GM21619 (cell line): ENCODE measurements at regions not wholly inside any gene's neighbourhood (a gene's known extent, or its start where the extent isn't known, plus 50 kb on each side); places are given as distances from the start of the nearest gene placed in this dataset.
"Not testable (repeated sequence)": the region's sequence is repeated elsewhere in the genome, so short reads cannot be mapped to it uniquely, and the experiment has no call there.

Source experiments
- ATAC-seq: cut with Tn5 transposase; IDR thresholded peaks from one replicate; pipeline ENCODE4 v1.9.1; 2021; ENCODE audit not compliant: unreplicated experiment

- no peak for ATAC-seq
These were observed 162.7 kb upstream of the CRBN start for GRCh38 chr3:3342141-3342540.

GRCh38 chr3:3340965-3341895 lies 161.7 kb upstream of the CRBN start:
- no peak for ATAC-seq

GRCh38 chr3:3340526-3340925 lies 161.0 kb upstream of the CRBN start:
- ATAC-seq, result no peak

DNA sequence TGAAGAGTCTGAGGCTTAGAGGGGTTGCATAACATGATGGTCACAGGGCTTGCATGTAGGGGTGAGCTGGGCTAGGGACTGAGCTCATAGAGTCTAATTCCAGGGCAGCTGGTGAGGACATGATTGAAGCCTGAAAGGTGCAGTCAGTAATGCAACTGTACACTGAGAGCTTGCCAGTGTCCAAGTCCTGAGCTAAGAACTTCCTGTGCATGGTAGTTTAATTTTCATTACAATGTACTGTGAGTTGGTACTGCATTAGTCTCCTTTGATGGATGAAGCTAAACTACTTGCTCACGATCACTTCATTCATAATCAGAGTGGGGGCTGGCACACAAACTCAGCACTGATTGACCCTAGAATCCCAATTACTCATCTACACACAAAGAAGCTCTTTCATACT lies 156.4 kb upstream of the CRBN start:
- ATAC-seq, result no peak

DNA sequence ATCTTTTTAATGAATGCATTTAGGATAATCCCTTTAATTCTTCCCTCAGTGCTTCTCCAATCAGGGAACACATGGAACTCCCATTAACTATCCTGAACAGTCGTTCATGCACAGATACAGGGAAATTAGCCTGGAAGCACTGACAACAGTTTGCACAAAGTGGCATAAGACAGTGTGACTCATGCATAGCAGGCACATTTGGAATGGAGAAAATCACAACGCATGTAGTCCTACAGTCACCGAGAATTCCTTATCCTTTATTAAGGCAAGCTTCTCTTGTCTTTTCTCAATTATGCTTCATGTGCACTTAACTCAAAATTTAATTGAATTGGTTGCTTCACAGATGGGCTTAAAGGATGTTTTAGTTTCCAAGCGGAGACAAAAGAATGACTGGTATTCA lies 155.0 kb upstream of the CRBN start:
- ATAC-seq, result no peak

DNA sequence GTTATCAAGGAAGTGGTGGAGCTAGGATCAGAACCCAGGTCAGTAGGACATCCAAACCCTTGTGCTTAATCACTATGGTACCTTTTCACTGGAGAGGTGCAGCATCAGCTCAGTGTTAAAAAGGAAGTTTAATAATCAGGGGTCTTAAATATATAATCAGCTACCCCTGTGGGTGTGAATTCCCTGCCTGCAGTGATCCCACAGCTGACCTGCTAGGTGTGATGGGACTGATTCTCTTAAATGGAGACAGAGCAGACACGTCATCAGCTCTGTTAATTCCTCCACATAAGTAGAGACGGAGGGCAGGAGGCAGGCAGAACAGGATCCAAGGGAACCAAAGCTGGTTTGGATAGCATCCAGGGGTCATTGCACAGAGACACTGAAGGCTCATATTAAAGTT lies 154.1 kb upstream of the CRBN start:
- no peak for ATAC-seq

- no peak for ATAC-seq
These were observed 137.0 kb upstream of the CRBN start for GRCh38 chr3:3316521-3316920.

- no peak for ATAC-seq
These were observed 136.4 kb upstream of the CRBN start for GRCh38 chr3:3315846-3316245.

GRCh38 chr3:3309887-3310286 lies 130.4 kb upstream of the CRBN start:
- no peak for ATAC-seq

- ATAC-seq, result no peak
These were observed 129.3 kb upstream of the CRBN start for GRCh38 chr3:3308809-3309208.

DNA sequence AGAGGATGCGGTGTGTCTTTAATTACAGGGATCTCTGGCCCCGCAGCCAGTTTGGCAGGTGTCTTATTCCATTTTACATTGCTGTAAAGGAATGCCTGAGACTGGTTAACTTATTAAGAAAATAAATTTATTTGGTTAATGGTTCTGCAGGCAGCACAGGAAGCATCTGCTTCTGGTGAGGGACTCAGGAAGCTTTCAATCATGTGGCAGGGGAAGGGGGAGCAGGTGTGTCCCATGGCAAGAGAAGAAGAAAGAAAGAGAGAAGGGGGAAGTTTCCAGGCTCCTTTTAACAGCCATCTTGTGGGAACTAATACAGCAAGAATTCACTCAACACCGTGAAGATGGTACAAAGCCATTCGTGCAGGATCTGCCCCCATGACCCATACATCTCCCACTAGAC lies 128.0 kb upstream of the CRBN start:
- ATAC-seq, result no peak

DNA sequence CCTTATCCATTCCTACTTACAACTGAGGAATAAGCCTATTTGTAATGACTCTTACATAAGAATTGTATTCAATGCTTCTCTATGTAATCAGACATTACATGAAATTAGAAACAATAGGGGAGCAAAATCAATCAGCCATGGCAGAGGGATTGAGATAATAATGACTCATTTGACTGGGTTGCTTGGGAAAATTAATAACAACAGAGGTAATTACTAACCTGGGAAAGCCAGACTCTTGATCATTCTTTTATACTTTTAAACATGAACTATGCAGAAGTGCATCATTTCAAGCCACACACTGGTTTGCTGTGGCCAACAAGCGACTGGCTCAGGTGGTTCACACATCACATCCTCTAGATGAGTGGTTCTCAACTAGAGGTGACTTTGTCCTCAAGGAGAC lies 126.3 kb upstream of the CRBN start:
- no peak for ATAC-seq

DNA sequence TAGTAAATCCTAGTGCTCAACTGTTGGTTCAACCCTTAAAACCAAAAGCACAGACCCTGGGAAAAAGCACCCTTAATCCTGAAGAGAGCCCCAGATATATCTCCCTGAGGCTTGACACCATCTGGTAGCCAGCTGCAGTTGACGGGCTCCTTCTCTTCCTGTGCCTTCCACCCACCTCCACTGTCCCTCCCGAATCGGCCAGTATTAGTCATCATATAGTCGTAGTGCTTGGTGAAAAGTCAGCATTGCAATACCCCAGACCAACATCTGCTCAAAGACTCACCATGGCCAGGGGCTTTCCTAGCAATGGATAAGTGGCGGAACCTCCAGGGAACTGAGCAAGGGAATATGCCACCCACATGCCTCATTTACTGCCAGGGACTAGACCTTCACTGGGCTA lies 125.6 kb upstream of the CRBN start:
- no peak for ATAC-seq

DNA sequence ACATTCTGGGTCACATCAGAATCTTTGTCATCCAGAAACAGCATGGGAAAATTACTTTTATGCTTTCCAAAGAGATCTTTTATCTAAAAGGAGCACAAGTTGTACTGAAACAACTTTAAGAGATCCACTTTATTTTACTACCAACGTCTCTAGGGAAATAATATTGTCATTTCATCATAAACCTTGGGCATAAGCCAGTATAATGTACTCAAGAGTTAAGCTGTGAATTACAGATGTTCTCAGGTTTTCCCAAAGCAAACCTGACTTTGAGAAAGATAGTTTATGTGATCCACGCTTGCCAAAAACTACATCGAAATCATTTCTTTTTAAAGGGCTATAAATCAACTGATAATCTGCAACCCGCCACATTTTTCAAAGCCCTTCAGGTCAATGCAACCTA lies 124.1 kb upstream of the CRBN start:
- ATAC-seq, result no peak

DNA sequence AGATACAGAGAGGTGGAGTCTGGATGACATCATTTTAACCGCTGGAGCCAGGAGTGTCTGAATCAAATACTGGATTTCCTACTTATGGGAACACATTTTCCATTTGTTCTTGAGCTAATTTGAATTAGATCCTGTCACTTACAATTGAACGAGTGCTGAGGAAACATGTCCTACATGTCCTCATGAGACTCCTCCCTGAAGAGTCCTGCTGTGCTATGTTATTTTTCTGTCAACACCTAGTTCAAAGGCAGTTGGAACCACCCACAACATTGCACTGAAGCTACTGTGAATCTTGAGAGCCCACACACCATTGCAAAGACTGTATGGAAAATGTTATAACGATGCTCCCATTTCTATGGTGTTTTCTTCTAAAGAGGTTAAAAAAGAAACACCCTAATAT lies 123.5 kb upstream of the CRBN start:
- ATAC-seq, result no peak

GRCh38 chr3:3301476-3301875 lies 122.0 kb upstream of the CRBN start:
- ATAC-seq, result no peak

DNA sequence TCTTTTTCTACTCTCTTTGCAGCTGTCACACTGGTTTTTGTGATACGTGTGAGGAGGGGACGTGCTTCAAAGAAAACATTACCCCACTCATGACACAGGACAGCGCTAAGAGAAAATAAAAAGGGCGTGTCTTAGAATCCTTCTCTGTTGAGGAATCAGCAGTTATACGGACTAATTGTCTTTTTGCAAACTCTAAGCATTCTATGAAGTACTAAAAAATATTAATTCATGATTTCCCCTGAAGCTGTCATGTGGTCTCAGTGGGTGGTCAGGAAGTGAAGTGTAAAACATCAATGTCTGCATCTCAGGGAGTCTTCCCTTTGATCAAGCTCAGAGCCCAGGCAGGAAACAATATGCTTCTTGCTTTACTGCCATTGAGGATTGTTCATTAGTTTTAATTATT lies 117.5 kb upstream of the CRBN start:
- no peak for ATAC-seq

GRCh38 chr3:3295586-3295985 lies 116.1 kb upstream of the CRBN start:
- no peak for ATAC-seq

- not testable (repeated sequence) for ATAC-seq
These were observed 112.3 kb upstream of the CRBN start for GRCh38 chr3:3291756-3292283.

DNA sequence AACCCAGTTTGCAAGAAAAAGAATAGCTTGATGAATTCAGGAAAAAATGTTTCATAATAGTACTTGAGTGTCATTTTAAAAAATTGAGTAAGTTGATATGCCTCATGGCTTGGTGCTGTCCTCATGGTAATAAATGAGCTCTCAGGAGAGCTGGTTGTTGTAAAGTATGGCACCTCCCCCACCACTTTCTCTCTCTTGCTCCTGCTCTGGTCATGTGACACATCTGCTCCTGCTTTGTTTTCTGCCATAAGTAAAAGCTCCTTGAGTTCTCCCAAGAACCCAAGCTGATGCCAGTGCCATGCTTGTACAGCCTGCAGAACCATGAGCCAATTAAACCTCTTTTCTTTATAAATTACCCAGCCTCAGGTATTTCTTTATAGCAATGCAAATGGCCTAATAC lies 108.8 kb upstream of the CRBN start:
- ATAC-seq, result no peak

DNA sequence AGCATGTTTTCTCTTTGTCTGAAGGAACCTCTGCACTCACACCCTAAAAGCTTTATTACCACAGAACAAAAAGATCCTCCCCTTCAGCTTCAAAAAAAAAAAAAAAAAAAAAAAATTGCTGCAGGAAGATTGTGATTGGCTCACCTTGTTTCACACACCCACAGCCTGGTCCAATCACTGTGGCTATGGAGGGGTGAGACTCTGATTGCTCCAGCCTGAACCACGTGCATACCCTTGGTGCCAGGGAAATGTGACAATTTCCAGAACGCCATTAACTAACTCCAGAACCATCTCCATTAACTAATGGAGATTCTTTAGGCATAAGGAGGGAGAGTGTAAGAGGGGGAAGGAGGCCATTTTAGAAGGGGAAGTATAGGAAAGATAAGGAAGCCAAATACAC lies 106.5 kb upstream of the CRBN start:
- ATAC-seq, result no peak

GRCh38 chr3:3281024-3281423 lies 101.5 kb upstream of the CRBN start:
- peak; percentile 84 for ATAC-seq

- no peak for ATAC-seq
These were observed 100.9 kb upstream of the CRBN start for GRCh38 chr3:3280396-3280795.
